B cell (primary cell): ENCODE measurements at regions not wholly inside any gene's neighbourhood (a gene's known extent, or its start where the extent isn't known, plus 50 kb on each side); places are given as distances from the start of the nearest gene placed in this dataset.

ENCODE experiments used
- ATAC-seq: fragments of 200-7000 bp; cut with Tn5 transposase; one replicate; pipeline ENCODE4 v1.10.0; 2021; ENCODE audit warnings: low read depth, mild to moderate bottlenecking, moderate number of reproducible peaks, moderate library complexity
- CTCF ChIA-PET: fragments of 350-600 bp; sonication (Branson Sonifier 250); formaldehyde crosslinking; loops from one replicate; lab custom pipeline; 2021; ENCODE audit warnings: antibody characterized with exemption, inconsistent platforms; lab: Charles Lee
- POLR2A ChIA-PET: fragments of 350-600 bp; sonication (Branson Sonifier 250); formaldehyde crosslinking; loops from one replicate; lab custom pipeline; 2021; ENCODE audit warnings: antibody characterized with exemption; lab: Charles Lee
- DNase-seq: peaks from one replicate; pipeline ENCODE4 v3.0.0; 2013
- H2AFZ ChIP-seq: 2 replicates; pipeline ENCODE4 v1.6.1; 2012; ENCODE audit warnings: mild to moderate bottlenecking, low read depth, low read length; ENCODE audit not compliant: insufficient read depth, poor library complexity, severe bottlenecking
- H3K27ac ChIP-seq, 2 donors: 1 replicate in 1 of 2; 2 replicates in 1 of 2; pipeline ENCODE4 v1.5.1; 2012 to 2013; ENCODE audit warnings: low read length in 2 of 2, mild to moderate bottlenecking in 2 of 2, moderate library complexity in 1 of 2
- H3K27me3 ChIP-seq, 4 experiments: fragments of 200-600 bp in 1 of 4; sonication (generic) in 1 of 4; replicated peaks in 1 of 4; 1 replicate in 2 of 4; 2 replicates in 2 of 4; pipeline versions ENCODE4 v1.6.1 to v1.7.0; 2013 to 2016; ENCODE audit warnings: low read length in 3 of 4, mild to moderate bottlenecking in 2 of 4, mixed read lengths in 1 of 4, moderate library complexity in 1 of 4; ENCODE audit not compliant: insufficient read depth in 4 of 4, control insufficient read depth in 3 of 4; ENCODE audit errors: control extremely low read depth in 1 of 4
- H3K36me3 ChIP-seq, 2 experiments: replicated peaks in 1 of 2; 1 replicate in 1 of 2; 2 replicates in 1 of 2; pipeline versions ENCODE4 v1.6.1 to v1.7.1; 2013; ENCODE audit warnings: low read length in 1 of 2; ENCODE audit not compliant: insufficient read depth in 2 of 2, control insufficient read depth in 1 of 2; ENCODE audit errors: control extremely low read depth in 1 of 2, extremely low read depth in 1 of 2
- H3K4me1 ChIP-seq, 2 donors: fragments of 200-600 bp in 1 of 2; sonication (generic) in 1 of 2; 1 replicate in 1 of 2; 2 replicates in 1 of 2; pipeline versions ENCODE4 v1.5.1 to v1.6.1; 2013 to 2017; ENCODE audit warnings: low read length in 2 of 2; ENCODE audit not compliant: control insufficient read depth in 2 of 2, insufficient read depth in 2 of 2
- H3K4me2 ChIP-seq: replicated peaks from 2 replicates; pipeline ENCODE3; 2012; ENCODE audit warnings: mild to moderate bottlenecking, low read depth, low read length; ENCODE audit not compliant: poor library complexity, severe bottlenecking
- H3K4me3 ChIP-seq, 5 experiments: fragments of 200-600 bp in 1 of 5; sonication (generic) in 1 of 5; 1 replicate in 3 of 5; 2 replicates in 2 of 5; pipeline versions ENCODE4 v1.5.1 to v1.7.0; 2011 to 2016; ENCODE audit warnings: low read length in 4 of 5, mild to moderate bottlenecking in 4 of 5, low read depth in 2 of 5, control low read depth in 1 of 5, moderate library complexity in 1 of 5; ENCODE audit not compliant: insufficient read depth in 1 of 5; ENCODE audit errors: control extremely low read depth in 1 of 5, extremely low read depth in 1 of 5
- H3K79me2 ChIP-seq: fragments of 200-600 bp; sonication (generic); one replicate; pipeline ENCODE4 v1.6.0; 2016; ENCODE audit warnings: low read length; ENCODE audit not compliant: control insufficient read depth, insufficient read depth
- H3K9ac ChIP-seq: fragments of 200-600 bp; sonication (generic); 2 replicates; pipeline ENCODE4 v1.6.1; 2017; ENCODE audit warnings: mild to moderate bottlenecking, low read length, moderate library complexity
- H3K9me3 ChIP-seq, 3 donors: one replicate each; pipeline versions ENCODE4 v1.6.1 to v1.7.1; 2013; ENCODE audit warnings: low read length in 2 of 3; ENCODE audit not compliant: control insufficient read depth in 2 of 3, insufficient read depth in 1 of 3; ENCODE audit errors: control extremely low read depth in 1 of 3
- H4K20me1 ChIP-seq: 2 replicates; pipeline ENCODE4 v1.6.0; 2012; ENCODE audit warnings: mild to moderate bottlenecking, low read length; ENCODE audit not compliant: insufficient read depth, control insufficient read depth, poor library complexity, severe bottlenecking
- H3K27ac Mint-ChIP-seq: one replicate; pipeline ENCODE4 v1.8.0; 2021; ENCODE audit warnings: mixed read lengths
- H3K27me3 Mint-ChIP-seq: one replicate; pipeline ENCODE4 v1.8.0; 2021; ENCODE audit warnings: mixed read lengths
- H3K4me1 Mint-ChIP-seq: one replicate; pipeline ENCODE4 v1.8.0; 2021; ENCODE audit warnings: mixed read lengths
- H3K4me3 Mint-ChIP-seq: one replicate; pipeline ENCODE4 v1.8.0; 2021; ENCODE audit warnings: mixed read lengths
- H3K9me3 Mint-ChIP-seq: one replicate; pipeline ENCODE4 v1.8.0; 2022; ENCODE audit warnings: mixed read lengths; ENCODE audit not compliant: insufficient read depth
- CTCF ChIP-seq: fragments of 200-600 bp; IDR thresholded peaks from one replicate; pipeline ENCODE4 v1.8.0; 2022; ENCODE audit warnings: antibody characterized with exemption, mild to moderate bottlenecking
- EZH2 ChIP-seq: IDR thresholded peaks from 2 replicates; pipeline ENCODE4 v1.6.1; 2012; ENCODE audit warnings: borderline replicate concordance, low read depth, mild to moderate bottlenecking, moderate library complexity, low read length; ENCODE audit not compliant: insufficient read depth, poor library complexity, severe bottlenecking
- WGBS: methylation state at CpG from one replicate; pipeline ENCODE4 v1.1.5; 2013; ENCODE audit warnings: missing lambda C conversion rate; ENCODE audit not compliant: insufficient coverage; 5-methylcytosine and 5-hydroxymethylcytosine counted together
- intact Hi-C: fragments of 100-400 bp; cut with micrococcal nuclease; formaldehyde crosslinking; loops from one replicate; pipeline ENCODE4 v1.10.0; 2022

GRCh38 chr3:64848822-64849221 lies 161.0 kb upstream of the ADAMTS9 start:
- H2AFZ ChIP-seq, result no peak overlapping the region
- POLR2A ChIA-PET, result no interaction called here
- no peak overlapping the region for H3K27ac ChIP-seq
- no peak overlapping the region for H3K27ac Mint-ChIP-seq
- H3K9me3 ChIP-seq, result peaks cover 0 to 12% (median 3%) of the 10 kb centered on the region in 3 donors
- TF ChIP-seq EZH2 (no peak), CTCF (no peak)
- no peaks in the 10 kb centered on the region for H3K4me1 Mint-ChIP-seq
- ATAC-seq (no peak), DNase-seq (no peak)
- no peaks in the 10 kb centered on the region for H3K4me1 ChIP-seq
- H3K4me3 Mint-ChIP-seq, result no peak overlapping the region
- H3K79me2 ChIP-seq, result no peaks in the 10 kb centered on the region
- CTCF ChIA-PET, result no interaction called here
- intact Hi-C loops, result no loop called here
- no peak overlapping the region for H3K9ac ChIP-seq
- H3K27me3 Mint-ChIP-seq, result no peaks in the 10 kb centered on the region
- peaks cover 8% of the 10 kb centered on the region for H3K9me3 Mint-ChIP-seq
- no peak overlapping the region for H3K4me3 ChIP-seq
- H3K36me3 ChIP-seq, result no peaks in the 10 kb centered on the region
- H3K27me3 ChIP-seq, result no peaks in the 10 kb centered on the region
- WGBS, result 95% methylated on average over 4 of the region's 4 CpGs
- no peak overlapping the region for H3K4me2 ChIP-seq
- no peaks in the 10 kb centered on the region for H4K20me1 ChIP-seq

GRCh38 chr3:64848127-64848800 lies 160.5 kb upstream of the ADAMTS9 start:
- POLR2A ChIA-PET, result no interaction called here
- no peak overlapping the region for H3K4me3 Mint-ChIP-seq
- H4K20me1 ChIP-seq, result no peaks in the 10 kb centered on the region
- H3K4me1 Mint-ChIP-seq, result no peaks in the 10 kb centered on the region
- H3K9ac ChIP-seq, result no peak overlapping the region
- no peak for ATAC-seq
- WGBS, result no CpG with 5 or more reads among the region's 3 CpGs
- no peaks in the 10 kb centered on the region for H3K4me1 ChIP-seq
- no peaks in the 10 kb centered on the region for H3K27me3 Mint-ChIP-seq
- H3K79me2 ChIP-seq, result no peaks in the 10 kb centered on the region
- intact Hi-C loops, result no loop called here
- CTCF ChIA-PET, result no interaction called here
- no peak for TF ChIP-seq CTCF
- no peak for TF ChIP-seq EZH2
- H3K27me3 ChIP-seq, result no peaks in the 10 kb centered on the region
- no peak for DNase-seq
- H2AFZ ChIP-seq, result no peak overlapping the region
- H3K9me3 ChIP-seq, result peaks cover 0 to 16% (median 3%) of the 10 kb centered on the region in 3 donors
- H3K4me2 ChIP-seq, result no peak overlapping the region
- no peak overlapping the region for H3K27ac ChIP-seq
- no peak overlapping the region for H3K4me3 ChIP-seq
- H3K36me3 ChIP-seq, result no peaks in the 10 kb centered on the region
- peaks cover 8% of the 10 kb centered on the region for H3K9me3 Mint-ChIP-seq
- H3K27ac Mint-ChIP-seq, result no peak overlapping the region
